DMS 273 treated with DMSO at 0.1 percent for 48 hours (cell line): ENCODE measurements at regions not wholly inside any gene's neighbourhood (a gene's known extent, or its start where the extent isn't known, plus 50 kb on each side); places are given as distances from the start of the nearest gene placed in this dataset.

Experiments
- DNase-seq: peaks from one replicate; lab custom pipeline; 2025; lab: John Stamatoyannopoulos, UW

DNA sequence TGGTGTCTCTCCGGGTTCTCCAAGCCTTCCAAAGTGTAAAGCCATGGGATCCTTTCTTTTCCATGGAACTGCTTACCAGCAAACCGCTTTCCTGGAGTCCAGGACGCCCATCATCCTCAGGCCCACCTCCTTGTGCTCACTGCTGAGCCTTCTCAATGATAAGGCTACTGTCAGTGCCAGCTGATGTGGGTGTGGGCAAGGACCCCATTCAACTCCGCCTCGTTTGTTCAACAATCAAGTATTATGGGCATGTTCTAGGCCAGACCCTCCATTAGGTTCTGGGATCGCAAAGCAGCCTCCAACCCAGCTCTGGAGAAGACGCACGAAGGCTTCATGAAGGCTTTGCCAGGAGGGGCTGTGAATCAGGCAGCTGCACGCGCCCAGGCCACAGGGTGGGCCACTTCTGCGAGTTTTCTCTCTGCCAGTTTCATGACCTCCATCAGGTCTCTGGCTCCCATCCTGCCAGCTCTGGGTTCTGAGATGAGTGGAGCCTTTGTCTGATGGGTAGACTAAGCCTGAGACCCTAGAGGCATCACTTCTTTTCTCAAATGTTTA is 177.1 kb downstream of the MRPL14 start:
- DNase-seq = no peak

DNA sequence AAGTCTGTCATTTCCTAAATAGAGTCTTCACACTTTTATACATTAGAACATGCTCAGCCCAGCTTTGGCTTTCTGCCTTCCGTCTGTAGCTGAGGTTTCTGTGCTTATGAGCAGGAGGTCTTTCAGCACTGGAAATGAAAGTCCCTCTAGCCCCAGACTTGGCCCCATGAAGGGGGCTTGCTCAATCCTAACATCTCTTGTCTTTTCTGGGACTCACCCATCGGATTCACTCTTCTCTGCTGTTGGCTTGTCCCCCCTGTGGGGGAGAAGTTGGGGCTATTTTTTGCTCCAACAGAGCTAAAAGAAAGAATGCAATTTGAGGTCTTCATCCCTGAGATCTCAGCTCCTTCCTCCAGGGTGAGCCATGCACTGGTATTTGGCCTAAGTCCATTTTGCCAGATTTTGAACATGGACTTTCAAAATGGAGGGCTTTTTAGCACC is 177.7 kb downstream of the MRPL14 start:
- no peak for DNase-seq

DNA sequence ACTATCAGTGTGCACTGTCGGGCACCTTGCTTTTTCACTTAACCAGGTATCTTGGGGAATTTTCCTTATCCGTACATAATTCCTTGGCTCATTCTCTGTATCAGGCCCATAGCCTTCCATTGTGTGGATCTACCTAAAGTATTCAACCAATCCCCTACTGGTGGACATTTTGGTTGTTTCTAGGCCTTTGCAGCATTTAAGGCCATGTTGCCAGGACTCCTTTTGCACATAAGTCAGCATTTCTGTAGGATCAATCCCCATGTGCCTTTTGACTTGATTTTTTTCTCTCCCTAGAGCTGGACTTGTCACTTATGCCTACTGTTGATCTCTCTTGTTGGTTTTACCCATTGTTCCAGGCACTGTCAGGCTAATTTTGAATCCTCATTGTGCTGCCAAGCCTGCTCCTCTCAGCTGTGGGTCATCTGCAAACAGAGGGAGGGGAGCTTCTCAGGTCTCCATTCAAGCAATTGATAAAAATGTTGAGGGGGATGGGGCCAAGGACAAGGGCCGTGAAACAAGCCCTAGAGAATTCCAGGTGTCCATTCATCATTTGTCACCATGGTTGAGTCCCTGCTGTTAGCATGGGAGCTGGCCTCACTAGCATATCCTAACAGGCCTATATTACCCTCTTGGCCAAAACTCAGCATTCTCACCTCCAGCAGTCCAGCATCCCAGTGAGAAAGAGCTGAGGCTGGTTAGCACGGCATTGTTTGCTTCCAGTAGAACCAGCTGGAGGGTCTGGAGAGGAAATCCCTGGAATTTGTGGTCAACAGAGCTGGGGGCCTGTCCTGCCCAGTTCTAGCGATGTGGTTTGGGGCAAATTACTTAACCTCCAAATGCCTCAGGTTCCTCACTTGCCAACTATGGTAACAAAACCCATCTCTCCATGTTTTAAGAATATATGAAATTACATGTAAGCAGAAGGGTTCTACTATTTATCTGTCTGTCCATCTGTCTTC is 178.4 kb downstream of the MRPL14 start:
- DNase-seq = no peak

DNA sequence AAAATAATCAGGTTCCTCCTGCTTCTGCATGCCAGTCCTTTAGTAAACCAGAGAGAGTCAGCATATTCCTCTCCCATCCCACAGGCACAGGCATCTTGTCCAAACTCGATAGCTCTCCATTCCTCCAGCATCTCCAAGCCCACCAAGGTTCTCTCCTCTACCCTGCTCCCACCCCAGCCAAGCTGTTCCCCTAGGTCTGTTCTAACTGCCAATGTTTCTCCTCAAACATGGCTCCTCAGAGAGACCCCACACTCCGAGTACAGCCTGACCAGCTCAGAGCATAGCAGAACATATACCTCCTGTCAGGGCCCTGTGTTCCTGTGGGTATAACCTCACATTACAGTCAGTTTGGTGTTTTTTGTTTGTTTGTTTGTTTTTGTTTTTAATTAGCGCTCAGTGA is 177.8 kb downstream of the VEGFA start:
- DNase-seq = no peak

DNA sequence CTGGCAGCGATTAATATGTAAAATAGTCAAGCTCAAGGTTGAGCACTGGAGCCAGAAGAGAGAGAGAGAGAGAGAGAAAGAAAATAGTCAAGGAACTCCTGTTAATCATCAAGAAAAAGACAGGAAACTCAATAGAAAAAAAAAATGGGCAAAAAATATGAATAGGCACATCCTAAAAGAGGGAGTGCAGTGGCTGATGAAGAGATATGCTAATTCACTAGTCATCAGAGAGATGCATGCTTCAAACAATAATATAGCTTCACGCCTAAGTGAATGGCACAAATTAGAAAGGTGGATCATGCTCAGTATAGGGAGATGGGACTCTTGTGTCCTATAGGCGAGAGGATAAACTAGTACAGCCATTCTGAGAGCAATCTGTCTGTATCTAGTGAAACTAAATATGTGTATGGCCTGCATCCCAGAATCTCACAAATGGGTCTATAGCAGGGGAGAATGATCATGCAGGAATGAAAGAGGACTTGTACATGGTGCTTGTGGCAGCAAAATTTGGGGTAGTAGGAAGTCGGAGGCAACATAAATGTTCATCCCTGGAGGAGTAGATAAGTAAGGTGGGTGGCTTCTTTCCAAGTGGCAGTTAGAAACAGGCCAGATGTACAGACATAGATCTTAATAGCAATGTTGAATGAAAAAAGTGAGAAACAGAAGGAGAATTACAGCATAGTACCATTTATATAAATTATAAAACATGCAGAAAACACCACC is 176.8 kb downstream of the VEGFA start:
- no peak for DNase-seq

DNA sequence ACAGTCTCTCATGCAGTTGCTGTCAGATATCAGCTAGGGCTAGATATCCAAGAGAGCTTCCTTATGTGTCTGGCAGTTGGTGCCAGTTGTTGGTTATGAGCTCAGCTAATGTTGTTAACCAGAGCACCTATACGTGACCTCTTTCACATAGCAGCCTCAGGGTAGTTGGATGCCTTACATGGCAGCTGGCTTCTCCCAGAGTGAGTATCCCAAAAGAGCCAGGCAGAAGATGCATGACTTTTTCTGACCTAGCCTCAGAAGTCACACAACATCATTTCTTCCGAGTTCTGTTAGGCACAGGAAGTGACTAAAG is 175.7 kb downstream of the VEGFA start:
- no peak for DNase-seq

DNA sequence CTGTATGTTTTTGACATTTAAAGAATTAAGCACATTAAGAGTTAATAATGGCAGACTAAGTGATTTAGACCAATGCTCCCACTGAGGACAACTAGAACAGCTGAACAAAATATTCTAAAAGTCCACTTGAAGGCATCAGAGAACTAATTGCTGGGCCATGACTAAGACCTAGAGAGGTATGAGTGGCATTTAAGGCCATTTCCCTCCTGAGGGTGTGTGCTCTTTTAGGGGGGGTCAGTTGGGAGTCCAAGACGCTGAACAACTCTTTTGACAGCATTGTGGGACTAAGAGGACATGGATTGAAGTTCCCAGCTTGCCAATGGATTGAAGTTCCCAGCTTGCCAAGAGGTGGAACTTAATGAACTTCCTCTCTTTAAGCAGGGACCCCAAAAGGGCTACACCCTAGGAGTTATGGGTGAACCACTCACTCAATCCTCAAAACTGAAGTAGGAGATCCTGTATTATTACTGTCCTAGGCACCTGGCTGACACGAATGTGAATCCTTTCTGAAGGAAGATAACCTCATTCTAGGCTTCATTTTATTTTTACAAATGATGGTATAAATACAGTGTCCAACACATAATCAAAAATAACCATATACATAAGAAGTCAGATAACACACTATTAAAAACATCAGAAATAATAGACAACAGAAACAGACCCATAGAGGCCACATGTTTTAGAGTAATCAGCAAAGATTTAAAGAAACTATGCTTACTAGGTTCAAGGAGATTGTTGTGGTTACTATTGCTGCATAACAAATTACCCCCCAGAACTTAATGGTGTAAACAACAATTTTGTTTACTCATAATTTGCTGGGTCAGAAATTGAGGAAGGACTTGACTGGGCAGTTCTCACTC is 175.1 kb downstream of the VEGFA start:
- DNase-seq = no peak

DNA sequence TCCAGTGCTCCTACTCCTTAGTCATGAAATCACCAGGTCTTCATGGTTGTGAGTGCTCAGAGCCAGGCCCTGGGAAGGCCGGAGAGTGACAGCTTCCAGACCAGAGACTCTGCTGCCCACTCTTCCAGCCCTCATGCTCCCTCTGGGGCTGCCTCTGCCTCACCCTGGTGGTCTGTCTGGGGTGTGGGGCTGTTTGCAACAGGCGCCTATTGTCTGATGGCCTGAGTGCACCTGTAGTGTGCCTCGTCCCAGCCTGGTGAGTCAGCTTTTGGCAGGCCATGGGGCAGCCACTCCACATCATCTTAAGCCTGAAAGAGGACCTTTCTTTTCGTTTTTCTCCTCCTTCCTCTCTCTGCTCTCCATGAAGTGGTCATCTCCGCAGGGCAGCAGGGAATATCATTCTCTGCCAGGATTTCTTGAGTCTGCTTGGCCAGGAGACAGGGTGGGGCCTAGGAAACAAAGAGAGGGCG is 173.8 kb downstream of the VEGFA start:
- DNase-seq = no peak

DNA sequence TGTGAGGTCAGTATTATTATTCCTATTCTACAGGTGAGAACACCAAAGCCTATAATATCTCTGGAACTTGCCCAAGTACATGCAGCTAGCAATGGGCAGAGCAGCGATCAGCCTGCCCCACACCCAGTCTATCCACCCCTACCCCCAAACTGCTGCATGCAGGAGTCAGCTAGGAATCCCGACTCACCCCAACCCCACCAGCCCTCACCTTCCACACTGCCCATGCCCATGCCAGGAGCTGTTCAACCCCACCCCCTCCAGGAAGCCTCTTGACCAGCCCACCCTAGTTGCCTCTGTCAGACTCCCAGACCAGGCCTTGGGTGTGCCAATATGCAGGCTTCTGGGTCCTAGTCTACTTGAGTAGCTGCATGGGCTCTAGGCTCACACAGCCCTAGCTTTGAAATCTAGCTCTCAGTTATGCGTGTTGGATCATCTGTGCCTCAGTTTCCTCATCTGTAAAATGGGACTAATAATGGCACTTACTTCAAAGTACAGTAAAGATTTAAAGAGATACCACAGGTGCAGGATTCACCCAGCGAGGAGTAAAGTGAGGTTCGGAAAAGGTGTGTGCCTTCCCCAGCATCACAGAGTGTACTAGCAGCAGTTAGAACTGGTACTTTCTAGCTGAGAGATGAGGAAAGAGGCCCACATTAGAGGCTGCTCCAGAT is 173.2 kb downstream of the VEGFA start:
- DNase-seq = no peak

DNA sequence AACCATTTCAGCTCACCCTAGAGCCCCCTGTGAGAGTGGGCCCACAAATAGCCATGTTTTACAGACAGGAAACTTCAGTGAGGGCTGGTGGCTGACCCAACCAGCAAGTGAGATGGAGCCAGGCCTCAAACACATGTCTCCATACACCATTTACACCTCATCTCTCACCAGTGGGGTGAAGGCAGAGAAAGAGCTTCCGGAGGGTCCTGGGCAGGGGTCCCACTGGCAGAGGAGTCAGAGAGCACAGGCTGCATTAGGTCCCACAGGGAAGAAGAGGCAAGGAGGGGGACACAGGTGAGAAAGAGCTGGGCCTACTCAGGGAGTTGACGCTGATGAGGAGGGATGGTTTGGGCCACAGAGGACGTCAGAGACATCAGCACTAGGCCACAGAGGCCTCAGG is 172.6 kb downstream of the VEGFA start:
- DNase-seq = no peak

DNA sequence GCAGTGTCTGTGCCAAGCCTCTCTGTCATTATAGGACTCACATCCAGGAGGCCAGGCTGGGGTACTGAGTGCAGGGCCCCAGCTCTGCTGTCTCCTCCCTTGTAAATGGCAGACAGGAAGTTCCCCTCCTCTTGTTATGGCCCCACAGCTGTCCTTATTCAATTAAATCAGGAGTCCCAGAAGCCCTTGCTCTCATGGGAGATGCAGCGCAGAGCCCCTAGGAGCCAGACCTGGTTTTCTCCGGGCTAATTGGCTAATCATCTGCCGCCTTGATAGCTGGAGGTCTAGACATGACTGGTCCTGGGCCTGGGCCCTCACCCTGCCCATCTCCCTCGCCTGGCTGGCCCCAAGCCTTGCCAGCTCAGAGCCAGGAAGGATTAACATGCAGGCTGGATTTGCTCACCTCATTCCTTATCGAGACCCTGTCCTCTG is 172.0 kb downstream of the VEGFA start:
- no peak for DNase-seq

DNA sequence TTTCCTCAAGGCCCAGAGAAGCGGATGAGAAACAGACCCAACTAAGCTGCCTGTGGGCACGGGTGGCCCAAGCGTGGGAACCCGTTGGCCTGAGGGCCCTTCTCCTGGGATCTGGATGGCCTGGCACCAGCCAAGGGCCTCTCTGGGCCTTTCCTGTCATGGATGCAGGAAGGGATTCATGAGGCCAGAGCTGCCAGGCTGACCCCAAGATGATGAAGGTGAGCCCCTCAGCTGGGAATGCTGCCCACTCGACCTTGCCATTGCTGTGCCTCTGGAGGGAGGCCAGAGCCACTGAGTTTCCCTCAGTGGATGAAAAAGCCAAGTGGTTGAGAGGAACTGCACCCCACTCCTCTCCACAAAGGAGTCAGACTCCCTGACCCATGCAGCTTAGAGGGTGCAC is 171.2 kb downstream of the VEGFA start:
- DNase-seq = no peak

DNA sequence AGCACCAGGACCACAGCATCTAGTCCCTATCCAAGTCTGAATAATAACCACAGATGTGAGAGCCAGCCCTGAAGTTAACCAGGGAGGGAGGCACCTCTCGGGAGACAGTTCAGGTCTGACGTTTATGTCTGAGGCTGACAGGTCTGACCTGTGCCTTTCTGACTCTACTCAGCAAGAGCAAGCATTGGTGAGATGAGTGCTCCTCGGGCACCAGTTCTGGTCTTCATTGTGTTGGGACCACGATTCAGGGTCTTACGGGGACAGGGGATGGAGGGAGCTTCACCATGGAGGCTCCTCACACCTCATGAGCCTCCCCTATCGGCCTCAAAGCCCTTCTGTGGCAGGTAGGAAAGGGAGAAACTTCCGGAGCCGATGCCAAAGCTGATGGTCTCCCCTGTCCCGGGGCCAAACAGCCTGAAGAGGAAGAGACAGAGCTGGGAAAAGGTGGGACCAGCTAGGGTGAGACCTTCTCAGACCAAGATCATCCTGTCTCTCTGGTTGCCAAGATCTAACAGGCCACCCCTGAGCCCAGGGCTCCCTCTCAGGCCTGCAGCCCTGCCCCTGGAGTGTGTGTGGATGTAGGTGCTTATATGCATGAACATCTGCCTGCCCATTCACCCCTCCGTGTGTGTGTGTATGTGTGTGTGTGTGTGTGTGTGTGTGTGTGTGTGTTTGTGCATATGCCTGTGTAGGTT is 170.5 kb downstream of the VEGFA start:
- DNase-seq = no peak

DNA sequence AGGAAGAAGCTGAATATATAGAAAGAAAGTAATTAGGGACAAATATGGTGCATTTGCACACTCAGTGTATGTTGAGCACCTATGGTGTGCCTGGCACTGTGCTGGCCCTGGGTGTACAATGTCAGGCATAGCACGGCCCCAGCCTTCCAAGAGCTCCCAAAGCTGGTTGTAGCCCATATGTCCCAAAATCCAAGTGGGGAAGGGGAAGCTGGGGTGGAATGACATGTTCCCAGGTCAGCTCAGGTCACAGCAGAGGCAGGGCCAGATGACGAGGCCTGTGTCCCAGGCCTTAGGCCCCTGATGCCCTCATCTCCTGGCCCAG is 170.0 kb downstream of the VEGFA start:
- DNase-seq = no peak

DNA sequence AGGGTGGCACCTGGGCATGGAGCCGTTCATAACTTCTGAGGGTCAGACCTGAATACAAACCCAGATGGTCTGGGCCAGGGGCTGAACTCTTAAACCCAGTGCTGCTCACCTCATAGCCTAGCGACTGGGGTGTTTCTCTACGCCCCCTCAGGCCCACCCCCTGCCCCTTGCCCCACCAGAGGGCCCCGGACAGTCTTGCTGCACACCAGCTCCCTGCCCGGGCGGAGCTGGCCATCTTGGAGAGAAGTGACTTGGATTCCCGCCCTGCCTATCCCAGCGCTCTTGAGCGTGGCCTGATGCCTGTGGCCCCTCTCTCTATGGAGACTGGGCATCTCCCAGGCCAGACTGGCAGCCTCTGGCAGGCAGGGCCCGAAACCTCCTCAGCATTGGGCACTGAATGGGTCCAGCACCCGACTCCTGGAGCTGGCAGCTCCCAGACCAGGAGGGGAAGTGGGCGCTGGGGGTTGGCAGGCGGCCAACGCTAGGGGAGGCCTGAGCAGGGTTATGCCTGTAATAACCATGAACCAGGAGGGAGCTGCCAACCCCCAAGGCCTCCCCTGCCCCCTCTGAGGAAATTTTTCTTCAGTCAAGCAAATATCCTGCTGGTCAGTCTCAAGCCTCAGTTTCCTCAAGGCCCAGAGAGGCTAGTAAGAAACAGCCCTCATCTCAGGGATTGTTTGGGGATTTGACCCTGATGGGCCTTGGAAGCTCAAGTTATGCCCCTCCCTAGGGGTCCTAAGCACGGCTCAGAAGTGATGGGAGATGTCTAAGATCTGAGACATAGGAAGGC is 169.5 kb downstream of the VEGFA start:
- no peak for DNase-seq

DNA sequence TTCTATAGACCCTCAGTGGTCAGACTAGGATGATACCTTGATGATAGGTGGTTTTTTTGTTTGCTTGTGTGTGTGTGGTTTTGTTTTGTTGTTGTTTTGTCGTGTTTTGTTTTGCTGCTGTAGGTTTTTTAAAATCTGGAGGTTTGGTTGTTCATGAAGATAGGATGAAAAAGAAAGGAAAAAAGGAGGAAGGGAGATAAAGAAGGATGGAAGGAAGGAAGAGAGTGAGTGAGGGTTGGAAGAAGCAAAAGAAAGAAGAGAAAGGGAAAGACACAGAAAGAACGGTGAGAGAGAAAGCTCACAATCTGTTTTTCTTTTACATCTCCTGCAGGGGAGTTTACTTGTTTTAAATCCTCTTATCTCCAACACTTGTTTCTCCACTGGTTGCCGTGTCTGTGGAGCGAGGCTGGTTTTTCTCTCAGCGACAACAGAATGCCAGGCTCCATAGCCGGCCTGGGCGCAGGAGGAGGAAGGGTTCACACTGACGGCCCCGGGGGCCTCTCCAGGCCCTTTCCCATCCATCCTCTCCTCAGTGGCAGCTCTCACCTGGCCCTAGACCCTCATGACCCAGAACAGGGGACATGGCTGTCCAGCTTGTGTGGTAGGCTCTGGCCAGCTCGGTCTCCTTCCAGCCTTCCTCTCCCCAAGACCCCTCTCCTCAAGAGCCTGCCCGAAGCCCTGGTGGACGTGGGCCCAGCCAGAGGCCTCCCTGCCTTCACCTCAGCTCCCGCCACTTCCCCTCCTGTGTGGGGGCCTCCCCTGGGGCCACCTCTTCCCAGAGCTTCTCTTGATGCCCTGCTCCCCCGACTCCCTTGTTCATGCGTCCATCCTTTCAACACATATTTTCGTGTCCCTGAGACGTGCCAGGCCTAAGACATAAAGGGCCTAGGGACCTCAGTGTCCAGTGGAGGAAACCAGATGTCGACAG is 168.4 kb downstream of the VEGFA start:
- no peak for DNase-seq

DNA sequence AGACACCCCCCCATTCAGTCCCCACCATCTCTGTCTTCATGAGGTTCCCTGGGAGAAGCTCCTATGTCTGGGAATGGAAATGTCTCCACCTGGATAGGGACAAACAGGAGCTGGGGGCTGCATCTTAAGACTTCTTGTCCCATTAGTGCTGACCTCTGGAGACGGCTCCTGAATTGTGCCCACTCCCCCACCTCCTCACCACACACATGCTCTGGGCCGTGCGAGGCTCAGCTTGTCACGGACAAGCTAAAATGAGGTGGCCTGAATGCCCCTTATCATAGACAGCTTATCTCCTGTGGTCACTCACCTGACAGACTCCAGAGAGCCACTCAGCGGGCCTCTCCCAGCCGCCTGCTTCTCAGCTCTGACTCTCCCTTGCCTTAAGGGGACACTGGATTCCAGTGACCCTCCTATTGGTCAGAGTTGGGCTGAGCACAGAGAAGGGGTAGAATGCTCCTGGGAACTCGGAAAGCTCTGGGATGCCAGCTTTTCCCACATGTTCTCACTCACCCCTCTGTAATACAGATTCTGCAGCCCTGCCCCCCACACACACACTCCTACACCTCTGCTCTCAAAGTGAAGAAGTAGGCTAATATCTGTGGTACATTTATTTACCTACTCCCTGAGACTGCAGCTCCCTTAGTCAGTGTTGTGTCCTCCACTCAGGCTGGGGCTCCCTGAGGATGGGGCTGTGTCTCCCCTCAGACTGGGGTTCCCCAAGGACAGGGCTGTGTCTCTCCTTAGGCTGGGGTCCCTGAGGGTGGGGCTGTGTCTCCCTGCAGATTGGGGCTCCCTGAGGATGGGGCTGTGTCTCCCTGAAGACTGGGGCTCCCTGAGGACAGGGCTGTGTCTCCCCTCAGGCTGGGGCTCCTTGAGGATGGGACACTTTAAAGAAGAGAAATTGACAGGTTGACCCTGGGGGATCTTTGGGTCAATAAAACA is 167.5 kb downstream of the VEGFA start:
- DNase-seq = no peak

DNA sequence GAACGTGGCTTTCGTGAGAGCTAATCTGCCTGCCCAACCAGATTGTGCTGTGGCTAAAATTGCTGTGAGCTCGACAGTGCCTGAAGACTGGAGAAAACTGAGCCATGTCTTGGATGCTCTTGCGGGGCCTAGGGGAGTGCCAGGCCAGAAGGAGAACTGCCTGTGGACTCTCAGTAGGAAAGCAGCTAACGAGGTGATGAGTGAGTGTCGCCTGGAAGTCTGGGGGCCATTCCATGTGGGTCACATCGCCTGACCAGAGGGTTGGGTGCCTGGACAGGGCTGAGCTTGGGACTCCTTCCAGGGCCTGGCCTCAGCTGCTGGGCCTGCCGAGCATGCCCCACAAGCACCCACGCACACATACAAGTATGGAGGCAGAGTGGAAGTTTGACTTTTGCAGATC is 166.5 kb downstream of the VEGFA start:
- DNase-seq = no peak
